DMS 273 treated with DMSO at 0.1 percent for 48 hours (cell line): ENCODE measurements at regions not wholly inside any gene's neighbourhood (a gene's known extent, or its start where the extent isn't known, plus 50 kb on each side); places are given as distances from the start of the nearest gene placed in this dataset.
"Not testable (repeated sequence)": the region's sequence is repeated elsewhere in the genome, so short reads cannot be mapped to it uniquely, and the experiment has no call there.

Experiments used
- DNase-seq: peaks from one replicate; lab custom pipeline; 2025; lab: John Stamatoyannopoulos, UW

- DNase-seq = no peak
Measured at GRCh38 chr6:134784336-134784735, 165.6 kb downstream of the ALDH8A1 start.

DNA sequence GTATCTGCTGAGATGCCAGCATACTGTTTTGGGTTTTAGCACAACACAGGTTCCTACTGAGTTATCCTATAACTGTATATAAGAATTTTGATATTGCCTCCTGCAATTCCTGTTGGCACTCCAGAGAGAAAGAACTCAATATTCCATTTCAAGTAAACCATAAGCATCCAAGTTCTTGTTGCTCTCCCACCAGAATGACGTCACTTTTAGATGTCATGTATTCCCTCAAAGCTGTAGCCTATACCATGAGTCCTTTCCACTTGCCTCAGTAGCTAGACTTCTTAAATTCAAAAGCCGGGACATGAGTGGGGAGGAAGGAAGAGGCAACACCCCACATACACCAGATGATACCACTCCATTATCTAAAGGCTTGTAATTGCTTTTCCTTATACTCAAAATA is 171.5 kb downstream of the ALDH8A1 start:
- no peak for DNase-seq

DNA sequence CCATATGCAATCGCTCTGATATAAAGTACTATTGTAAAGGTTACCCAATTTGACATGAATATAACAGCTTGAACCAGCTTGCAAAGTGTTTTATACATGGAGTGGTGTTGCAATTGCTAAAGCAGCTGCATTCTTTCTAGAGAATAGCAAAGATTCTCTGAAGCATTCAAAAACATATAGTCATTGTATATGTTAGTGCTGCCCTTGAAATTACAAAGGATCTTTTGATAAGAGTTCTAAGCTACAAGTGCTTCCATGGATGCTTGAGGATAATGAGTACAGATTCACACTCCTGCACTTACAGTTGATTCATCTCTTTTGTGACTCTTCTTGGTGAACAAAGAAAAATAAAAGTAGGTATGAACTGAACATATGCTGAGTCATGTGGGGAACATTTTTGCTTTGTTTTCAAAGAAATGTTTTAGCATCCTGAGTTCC is 175.7 kb downstream of the ALDH8A1 start:
- no peak for DNase-seq

- DNase-seq = no peak
Measured at GRCh38 chr6:134772671-134773360, 177.1 kb downstream of the ALDH8A1 start.

GRCh38 chr6:134768931-134769330 is 181.0 kb downstream of the ALDH8A1 start:
- DNase-seq = no peak

GRCh38 chr6:134766497-134766896 is 183.4 kb downstream of the ALDH8A1 start:
- no peak for DNase-seq

GRCh38 chr6:134764741-134765140 is 185.2 kb downstream of the ALDH8A1 start:
- DNase-seq = no peak

DNA sequence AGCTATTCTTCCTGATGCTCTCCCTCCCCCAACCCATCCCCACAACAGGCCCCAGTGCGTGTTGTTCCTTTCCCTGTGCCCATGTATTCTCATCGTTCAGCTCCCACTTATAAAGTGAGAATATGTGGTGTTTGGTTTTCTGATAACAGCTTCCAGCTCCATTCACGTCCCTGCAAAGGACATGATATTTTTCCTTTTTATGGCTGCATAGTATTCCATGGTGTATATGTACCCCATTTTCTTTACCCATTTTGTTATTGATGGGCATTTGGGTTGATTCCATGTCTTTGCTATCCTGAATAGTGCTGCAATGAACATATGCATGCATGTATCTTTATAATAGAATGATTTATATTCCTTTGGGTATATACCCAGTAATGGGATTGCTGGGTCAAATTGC is 186.3 kb downstream of the ALDH8A1 start:
- not testable (repeated sequence) for DNase-seq

DNA sequence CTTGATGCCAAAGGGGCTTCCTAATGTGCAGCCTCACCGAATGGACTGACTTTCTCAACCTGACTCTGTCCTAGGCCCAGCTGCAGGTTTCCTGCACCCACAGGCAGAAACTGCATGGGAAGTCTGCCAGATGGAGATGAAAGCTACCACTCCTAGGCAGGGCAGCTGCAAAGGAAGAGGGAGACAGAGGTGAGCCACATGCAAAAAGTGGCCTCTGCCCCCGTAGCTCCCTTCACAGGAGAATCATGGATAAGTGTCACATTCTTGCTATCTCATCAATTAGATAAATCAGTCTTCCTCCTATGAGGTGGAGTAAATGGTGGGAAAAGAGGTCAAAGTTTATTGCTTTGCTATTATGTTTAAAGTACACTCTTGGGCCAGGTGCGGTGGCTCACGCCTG is 191.3 kb downstream of the ALDH8A1 start:
- DNase-seq = no peak

- no peak for DNase-seq
Measured at GRCh38 chr6:134757911-134758361, 192.0 kb downstream of the ALDH8A1 start.

DNA sequence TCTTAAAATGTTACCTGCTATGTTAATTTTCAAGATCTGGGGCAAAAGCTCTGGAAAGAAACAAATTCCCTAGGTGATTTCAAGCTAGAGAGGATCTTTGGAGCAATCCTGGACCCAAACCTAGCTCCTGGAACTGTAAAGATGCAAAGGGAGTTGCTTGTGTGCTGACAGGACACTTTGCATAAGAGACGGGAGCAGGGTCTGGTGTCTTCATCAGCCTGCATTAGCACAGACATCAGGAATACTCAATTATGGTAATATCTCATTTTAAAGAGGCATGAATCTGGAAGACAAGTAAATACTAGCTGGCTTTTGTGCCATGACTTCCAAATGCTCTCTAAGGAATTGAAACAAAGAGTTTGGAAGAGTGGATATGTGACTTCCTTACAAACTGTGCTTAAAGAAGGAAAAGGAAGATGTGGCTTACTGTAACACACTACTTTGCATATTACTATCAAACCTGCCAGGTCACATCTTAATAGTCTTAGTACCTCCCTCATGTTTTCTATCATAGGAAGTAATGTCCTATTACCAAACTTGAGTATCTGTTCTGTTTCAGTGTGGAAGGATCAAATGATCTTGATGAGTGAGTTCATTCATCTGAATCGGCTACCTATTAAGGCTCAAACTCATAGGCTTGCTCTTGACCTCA is 193.4 kb downstream of the ALDH8A1 start:
- DNase-seq = no peak

GRCh38 chr6:134754013-134754690 is 195.7 kb downstream of the ALDH8A1 start:
- DNase-seq = no peak

DNA sequence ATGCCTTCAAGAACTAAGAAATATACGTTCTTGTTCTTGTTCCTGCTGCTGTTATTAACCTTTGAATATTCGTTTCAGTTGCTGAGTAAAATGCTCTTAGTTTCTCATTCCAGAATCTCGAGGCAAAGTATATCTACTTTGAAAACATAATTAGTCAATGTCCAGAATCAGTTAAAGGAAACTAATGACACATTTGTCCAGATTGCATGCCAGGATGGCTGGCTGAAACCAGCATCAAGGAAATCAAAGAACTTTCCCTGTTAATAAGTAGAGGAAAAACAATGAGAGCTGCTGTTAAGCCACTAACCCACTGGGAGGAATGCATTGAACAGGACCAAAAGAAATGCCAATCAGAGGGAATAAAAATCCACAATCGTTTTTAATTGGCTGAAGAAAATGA is 196.9 kb downstream of the ALDH8A1 start:
- DNase-seq = no peak

GRCh38 chr6:134752445-134752844 is 197.5 kb downstream of the ALDH8A1 start:
- DNase-seq = no peak

- no peak for DNase-seq
Measured at GRCh38 chr6:134750669-134751068, 199.2 kb downstream of the ALDH8A1 start.

DNA sequence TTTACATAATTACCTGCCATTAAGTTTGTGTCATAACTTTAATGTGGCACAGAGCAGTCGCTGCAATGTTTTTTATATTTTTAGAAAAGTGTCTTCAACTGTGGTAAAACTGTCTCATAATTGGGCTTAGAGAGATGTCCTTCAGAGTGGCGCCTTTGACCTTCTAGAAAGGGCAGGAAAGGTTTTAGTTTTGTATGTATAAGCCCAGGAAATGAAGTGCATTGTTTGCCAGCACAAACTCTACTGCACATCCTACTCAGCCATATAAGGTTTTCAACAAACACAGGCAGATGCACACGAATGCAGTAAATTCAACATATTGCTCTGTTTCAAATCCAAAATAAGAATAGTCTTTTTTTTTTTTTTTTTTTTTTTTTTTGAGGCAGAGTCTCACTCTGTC is 201.4 kb downstream of the ALDH8A1 start:
- no peak for DNase-seq

DNA sequence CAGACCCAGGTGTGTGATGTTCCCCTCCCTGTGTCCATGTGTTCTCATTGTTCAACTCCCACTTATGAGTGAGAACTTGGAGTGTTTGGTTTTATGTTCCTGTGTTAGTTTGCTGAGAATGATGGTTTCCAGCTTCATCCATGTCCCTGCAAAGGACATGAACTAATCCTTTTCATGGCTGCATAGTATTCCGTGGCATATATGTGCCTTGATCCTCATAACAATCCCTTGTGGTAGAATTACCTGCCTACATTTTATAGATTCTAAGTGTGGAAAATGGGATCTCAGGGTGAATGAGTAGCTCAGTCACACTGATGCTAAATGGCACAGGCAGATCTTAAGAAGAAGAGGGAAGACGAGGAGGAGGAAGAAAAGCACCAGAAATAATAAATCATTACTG is 202.7 kb downstream of the ALDH8A1 start:
- DNase-seq = not testable (repeated sequence)

DNA sequence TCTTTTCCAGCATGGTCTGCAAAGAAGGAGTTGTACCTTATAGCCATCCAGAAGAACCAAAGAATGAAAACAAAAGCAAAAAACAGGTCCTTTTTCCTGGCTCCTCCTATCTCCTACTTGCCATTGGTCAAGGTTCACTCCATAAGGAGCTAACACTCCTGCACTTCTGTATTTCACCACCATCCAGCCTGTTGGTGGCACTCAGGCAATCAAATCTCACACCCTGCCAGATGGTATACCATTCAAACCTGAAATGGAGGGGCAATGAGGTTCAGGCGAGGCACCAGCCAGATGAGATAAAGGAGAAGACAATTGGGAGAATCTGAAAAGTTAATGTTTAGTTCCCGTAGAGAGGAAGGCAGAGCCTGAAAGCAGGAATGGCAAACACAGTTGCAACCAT is 203.8 kb downstream of the ALDH8A1 start:
- DNase-seq = no peak

DNA sequence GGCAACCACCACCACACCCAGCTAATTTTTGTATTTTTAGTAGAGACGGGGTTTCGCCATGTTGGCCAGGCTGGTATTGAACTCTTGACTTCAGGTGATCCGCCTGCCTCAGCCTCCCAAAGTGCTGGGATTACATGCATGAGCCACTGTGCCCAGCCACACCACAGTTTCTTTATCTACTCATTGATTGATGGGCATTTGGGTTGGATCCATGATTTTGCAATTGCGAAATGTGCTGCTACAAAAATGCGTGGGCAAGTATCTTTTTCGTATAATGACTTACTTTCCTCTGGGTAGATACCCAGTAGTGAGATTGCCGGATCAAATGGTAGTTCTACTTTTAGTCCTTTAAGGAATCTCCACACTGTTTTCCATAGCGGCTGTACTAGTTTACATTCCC is 204.7 kb downstream of the ALDH8A1 start:
- DNase-seq = not testable (repeated sequence)

- DNase-seq = no peak
Measured at GRCh38 chr6:134744301-134744700, 205.6 kb downstream of the ALDH8A1 start.

GRCh38 chr6:134741200-134741536 is 208.7 kb downstream of the ALDH8A1 start:
- DNase-seq = no peak

DNA sequence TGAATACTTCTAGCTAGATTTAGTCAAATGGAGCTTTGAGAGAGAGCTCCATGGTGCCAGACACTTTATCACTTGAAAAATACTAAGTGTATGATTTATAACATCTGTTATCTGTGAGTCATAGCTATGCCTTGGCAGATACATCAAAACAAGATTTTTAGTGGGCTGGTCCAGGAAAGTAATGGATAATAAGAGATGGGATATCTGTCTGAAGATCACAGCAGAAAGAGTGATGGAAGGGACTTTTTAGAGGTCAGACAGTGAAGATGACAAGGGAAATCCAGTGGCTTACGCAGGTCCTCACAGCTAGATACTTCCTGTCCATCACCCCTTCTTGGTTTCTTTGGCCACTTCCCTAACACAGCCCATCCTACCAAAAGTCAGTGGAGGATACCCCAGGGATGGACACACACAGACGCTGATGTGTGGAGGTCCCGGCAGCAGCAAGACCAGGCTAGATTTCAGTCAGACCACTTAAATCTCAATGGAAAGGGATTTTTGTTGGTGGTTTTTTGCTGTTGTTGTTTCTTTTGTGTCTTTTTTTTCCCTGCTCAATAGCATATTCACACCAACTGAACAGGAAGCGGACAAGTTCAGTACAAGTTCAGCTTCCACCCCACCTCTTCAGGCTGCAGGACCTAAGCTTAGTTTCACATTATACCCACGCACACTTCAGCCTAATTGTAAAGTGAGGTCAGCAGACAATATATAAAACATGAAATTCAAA is 209.3 kb downstream of the ALDH8A1 start:
- no peak for DNase-seq

DNA sequence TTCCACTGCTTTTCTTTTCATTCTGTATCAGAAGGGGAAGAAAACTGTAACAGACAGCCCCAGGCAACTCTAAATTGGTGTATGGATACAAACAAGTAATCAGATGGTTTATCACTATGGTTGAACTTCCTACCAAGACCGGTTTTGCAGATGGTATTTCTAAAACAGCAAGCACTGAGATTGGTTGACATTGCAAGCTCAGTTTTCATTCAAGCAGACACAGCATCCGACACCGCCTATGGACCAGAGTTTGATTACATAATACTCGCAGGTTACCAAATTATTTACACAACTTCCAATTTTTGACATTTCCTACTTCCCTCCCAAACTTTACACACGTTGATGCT is 209.9 kb downstream of the ALDH8A1 start:
- no peak for DNase-seq
